ENCODE measurements at regions not wholly inside any gene's neighbourhood (a gene's known extent, or its start where the extent isn't known, plus 50 kb on each side); places are given as distances from the start of the nearest gene placed in this dataset.
"Not testable (repeated sequence)": the region's sequence is repeated elsewhere in the genome, so short reads cannot be mapped to it uniquely, and the experiment has no call there.

GRCh38 chr2:208990716-208991115, 433.1 kb upstream of the MAP2 start:
- no peak for FAIRE-seq
- no peak for DNase-seq (ENCODE audit: extremely low spot score, insufficient read length, low read depth)

GRCh38 chr2:208999911-209000310, 423.9 kb upstream of the MAP2 start:
- no peak for DNase-seq (ENCODE audit: extremely low spot score, insufficient read length, low read depth)
- no peak for FAIRE-seq

GRCh38 chr2:209002054-209002453, 421.8 kb upstream of the MAP2 start:
- no peak for FAIRE-seq
- no peak for DNase-seq (ENCODE audit: extremely low spot score, insufficient read length, low read depth)

- FAIRE-seq (no peak), DNase-seq (ENCODE audit: extremely low spot score, insufficient read length, low read depth) (no peak)
Observed at GRCh38 chr2:209005371-209005770, 418.5 kb upstream of the MAP2 start.

GRCh38 chr2:209008636-209009287, 415.1 kb upstream of the MAP2 start:
- no peak for FAIRE-seq
- DNase-seq (ENCODE audit: extremely low spot score, insufficient read length, low read depth) = no peak

- not testable (repeated sequence) for FAIRE-seq; DNase-seq (ENCODE audit: extremely low spot score, insufficient read length, low read depth)
Observed at GRCh38 chr2:209018633-209019032, 405.2 kb upstream of the MAP2 start.

GRCh38 chr2:209029249-209029648, 394.6 kb upstream of the MAP2 start:
- DNase-seq (ENCODE audit: extremely low spot score, insufficient read length, low read depth) (no peak), FAIRE-seq (no peak)

GRCh38 chr2:209044307-209044706, 379.5 kb upstream of the MAP2 start:
- DNase-seq (ENCODE audit: extremely low spot score, insufficient read length, low read depth) (no peak), FAIRE-seq (no peak)

- DNase-seq (ENCODE audit: extremely low spot score, insufficient read length, low read depth) (no peak), FAIRE-seq (no peak)
Observed at GRCh38 chr2:209046163-209046562, 377.7 kb upstream of the MAP2 start.

GRCh38 chr2:209049608-209050007, 374.2 kb upstream of the MAP2 start:
- no peak for FAIRE-seq

GRCh38 chr2:209062210-209062609, 361.6 kb upstream of the MAP2 start:
- FAIRE-seq (no peak), DNase-seq (ENCODE audit: extremely low spot score, insufficient read length, low read depth) (no peak)

More at GRCh38 chr2:209049608-209050007, 374.2 kb upstream of the MAP2 start:
- DNase-seq (ENCODE audit: extremely low spot score, insufficient read length, low read depth) = no peak

GRCh38 chr2:209070262-209070661, 353.6 kb upstream of the MAP2 start:
- no peak for FAIRE-seq

GRCh38 chr2:209073151-209073550, 350.7 kb upstream of the MAP2 start:
- no peak for FAIRE-seq
- DNase-seq (ENCODE audit: extremely low spot score, insufficient read length, low read depth) = no peak

More at GRCh38 chr2:209070262-209070661, 353.6 kb upstream of the MAP2 start:
- no peak for DNase-seq (ENCODE audit: extremely low spot score, insufficient read length, low read depth)

- DNase-seq (ENCODE audit: extremely low spot score, insufficient read length, low read depth) (no peak), FAIRE-seq (no peak)
Observed at GRCh38 chr2:209074711-209075110, 349.1 kb upstream of the MAP2 start.

GRCh38 chr2:209076151-209076550, 347.7 kb upstream of the MAP2 start:
- no peak for FAIRE-seq
- no peak for DNase-seq (ENCODE audit: extremely low spot score, insufficient read length, low read depth)

GRCh38 chr2:209086761-209087160, 337.1 kb upstream of the MAP2 start:
- no peak for FAIRE-seq
- no peak for DNase-seq (ENCODE audit: extremely low spot score, insufficient read length, low read depth)

GRCh38 chr2:209091056-209091455, 332.8 kb upstream of the MAP2 start:
- FAIRE-seq = no peak
- DNase-seq (ENCODE audit: extremely low spot score, insufficient read length, low read depth) = no peak

GRCh38 chr2:209094221-209094620, 329.6 kb upstream of the MAP2 start:
- no peak for DNase-seq (ENCODE audit: extremely low spot score, insufficient read length, low read depth)
- FAIRE-seq = no peak

GRCh38 chr2:209095432-209095831, 328.4 kb upstream of the MAP2 start:
- FAIRE-seq = no peak
- no peak for DNase-seq (ENCODE audit: extremely low spot score, insufficient read length, low read depth)

GRCh38 chr2:209097168-209097567, 326.7 kb upstream of the MAP2 start:
- DNase-seq (ENCODE audit: extremely low spot score, insufficient read length, low read depth) (no peak), FAIRE-seq (no peak)

- FAIRE-seq = no peak
- no peak for DNase-seq (ENCODE audit: extremely low spot score, insufficient read length, low read depth)
Observed at GRCh38 chr2:209102319-209102718, 321.5 kb upstream of the MAP2 start.

- DNase-seq (ENCODE audit: extremely low spot score, insufficient read length, low read depth) (no peak), FAIRE-seq (no peak)
Observed at GRCh38 chr2:209113026-209113425, 310.8 kb upstream of the MAP2 start.
